PC-3 (cell line): ENCODE measurements at regions not wholly inside any gene's neighbourhood (a gene's known extent, or its start where the extent isn't known, plus 50 kb on each side); places are given as distances from the start of the nearest gene placed in this dataset.

Source experiments
- CTCF ChIP-seq: fragments of 300-600 bp; sonication (generic); conservative IDR thresholded peaks from 2 replicates; pipeline ENCODE4 v1.5.1; 2017; ENCODE audit warnings: antibody characterized with exemption, low read depth, mild to moderate bottlenecking, low read length
- EZH2 ChIP-seq: fragments of 300-600 bp; sonication (generic); IDR thresholded peaks from one replicate; pipeline ENCODE4 v1.6.1; 2017; ENCODE audit warnings: antibody characterized with exemption, mild to moderate bottlenecking, low read length; ENCODE audit not compliant: unreplicated experiment
- EZH2phosphoT487 ChIP-seq: fragments of 300-600 bp; sonication (generic); IDR thresholded peaks from 2 replicates; pipeline ENCODE4 v1.6.1; 2018; ENCODE audit warnings: mild to moderate bottlenecking, antibody characterized with exemption, low read length, borderline replicate concordance

GRCh38 chr1:166390366-166391033 lies 223.7 kb upstream of the FAM78B start:
- TF ChIP-seq EZH2: no peak
- TF ChIP-seq CTCF: no peak
- TF ChIP-seq EZH2phosphoT487: no peak
